ENCODE measurements at regions not wholly inside any gene's neighbourhood (a gene's known extent, or its start where the extent isn't known, plus 50 kb on each side); places are given as distances from the start of the nearest gene placed in this dataset.

DNA sequence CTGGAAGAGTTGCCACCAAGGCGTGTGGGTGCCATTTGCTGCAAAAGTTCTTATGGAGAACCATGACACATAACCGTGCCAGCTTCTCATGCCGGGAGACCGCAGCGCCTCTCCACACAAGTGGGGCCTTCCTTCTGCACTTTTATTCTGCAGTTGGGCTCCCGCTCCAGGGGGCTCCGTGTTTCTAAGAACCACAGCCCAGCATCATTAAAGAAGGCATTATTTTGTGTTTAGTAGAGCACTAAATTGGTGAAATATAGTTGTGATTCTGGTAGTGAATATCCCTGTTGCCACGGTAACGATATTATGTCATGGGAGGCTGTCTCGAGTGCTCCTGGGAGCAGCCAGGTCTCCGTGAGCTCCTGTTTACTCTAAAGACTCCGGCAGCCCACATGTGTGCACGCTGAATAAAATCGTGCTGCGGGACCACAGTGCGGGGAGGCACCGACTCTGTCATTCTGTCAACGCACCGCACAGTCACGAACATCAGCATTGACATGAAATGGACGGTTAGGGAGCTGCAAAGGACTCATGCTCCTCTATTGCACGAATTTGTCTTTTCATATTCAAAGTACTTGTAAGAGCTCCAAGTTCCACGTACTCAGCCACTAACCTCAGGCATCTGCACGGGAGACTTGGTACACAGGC is 68.8 kb upstream of the PITRM1 start:
- TF ChIP-seq SMC3 (IDR thresholded peaks at IDR 0.05; ENCODE audit: low read depth, low read length) (no peak), TAF1 (IDR thresholded peaks at IDR 0.05; ENCODE audit: borderline replicate concordance, low read depth, low read length) (no peak)
- TF ChIP-seq, protein P1, sequence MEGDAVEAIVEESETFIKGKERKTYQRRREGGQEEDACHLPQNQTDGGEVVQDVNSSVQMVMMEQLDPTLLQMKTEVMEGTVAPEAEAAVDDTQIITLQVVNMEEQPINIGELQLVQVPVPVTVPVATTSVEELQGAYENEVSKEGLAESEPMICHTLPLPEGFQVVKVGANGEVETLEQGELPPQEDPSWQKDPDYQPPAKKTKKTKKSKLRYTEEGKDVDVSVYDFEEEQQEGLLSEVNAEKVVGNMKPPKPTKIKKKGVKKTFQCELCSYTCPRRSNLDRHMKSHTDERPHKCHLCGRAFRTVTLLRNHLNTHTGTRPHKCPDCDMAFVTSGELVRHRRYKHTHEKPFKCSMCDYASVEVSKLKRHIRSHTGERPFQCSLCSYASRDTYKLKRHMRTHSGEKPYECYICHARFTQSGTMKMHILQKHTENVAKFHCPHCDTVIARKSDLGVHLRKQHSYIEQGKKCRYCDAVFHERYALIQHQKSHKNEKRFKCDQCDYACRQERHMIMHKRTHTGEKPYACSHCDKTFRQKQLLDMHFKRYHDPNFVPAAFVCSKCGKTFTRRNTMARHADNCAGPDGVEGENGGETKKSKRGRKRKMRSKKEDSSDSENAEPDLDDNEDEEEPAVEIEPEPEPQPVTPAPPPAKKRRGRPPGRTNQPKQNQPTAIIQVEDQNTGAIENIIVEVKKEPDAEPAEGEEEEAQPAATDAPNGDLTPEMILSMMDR (IDR thresholded peaks at IDR 0.05): no peak
- TF ChIP-seq, protein P2, sequence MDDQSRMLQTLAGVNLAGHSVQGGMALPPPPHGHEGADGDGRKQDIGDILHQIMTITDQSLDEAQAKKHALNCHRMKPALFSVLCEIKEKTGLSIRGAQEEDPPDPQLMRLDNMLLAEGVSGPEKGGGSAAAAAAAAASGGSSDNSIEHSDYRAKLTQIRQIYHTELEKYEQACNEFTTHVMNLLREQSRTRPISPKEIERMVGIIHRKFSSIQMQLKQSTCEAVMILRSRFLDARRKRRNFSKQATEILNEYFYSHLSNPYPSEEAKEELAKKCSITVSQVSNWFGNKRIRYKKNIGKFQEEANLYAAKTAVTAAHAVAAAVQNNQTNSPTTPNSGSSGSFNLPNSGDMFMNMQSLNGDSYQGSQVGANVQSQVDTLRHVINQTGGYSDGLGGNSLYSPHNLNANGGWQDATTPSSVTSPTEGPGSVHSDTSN (IDR thresholded peaks at IDR 0.05): no peak

Measured in SK-N-SH (cell line).